Peyer's patch (tissue), 4 donors: ENCODE measurements at regions not wholly inside any gene's neighbourhood (a gene's known extent, or its start where the extent isn't known, plus 50 kb on each side); places are given as distances from the start of the nearest gene placed in this dataset.

Experiments
- CTCF ChIP-seq, 6 experiments: fragments of 450-650 bp in 4 of 6; fragments of 200-600 bp in 2 of 6; sonication (generic) in 1 of 6; IDR thresholded peaks; one replicate each; pipeline ENCODE4 v1.5.1; 2017 to 2019; ENCODE audit warnings: antibody characterized with exemption in 6 of 6, mild to moderate bottlenecking in 3 of 6, moderate library complexity in 1 of 6
- POLR2A ChIP-seq, 2 donors: fragments of 450-650 bp; IDR thresholded peaks; one replicate each; pipeline ENCODE4 v1.5.1; 2017; ENCODE audit warnings: antibody characterized with exemption in 2 of 2, mild to moderate bottlenecking in 2 of 2, moderate library complexity in 2 of 2

GRCh38 chr2:113827426-113827825, 62.5 kb upstream of the ACTR3 start:
- no peak for TF ChIP-seq CTCF (IDR thresholded peaks at IDR 0.05)
- TF ChIP-seq POLR2A (IDR thresholded peaks at IDR 0.05) = no peak
